ENCODE measurements at regions not wholly inside any gene's neighbourhood (a gene's known extent, or its start where the extent isn't known, plus 50 kb on each side); places are given as distances from the start of the nearest gene placed in this dataset.

- TF ChIP-seq POLR2A (IDR thresholded peaks at IDR 0.05) (no peak), CTCF (IDR thresholded peaks at IDR 0.05) (no peak)
Measured at GRCh38 chr12:118527310-118527709, 151.0 kb downstream of the SUDS3 start.
